Panc1 (cell line): ENCODE measurements at regions not wholly inside any gene's neighbourhood (a gene's known extent, or its start where the extent isn't known, plus 50 kb on each side); places are given as distances from the start of the nearest gene placed in this dataset.

ENCODE experiments used
- ATAC-seq: fragments of 200-7000 bp; cut with Tn5 transposase; 2 replicates; pipeline ENCODE4 v1.9.1; 2020; ENCODE audit warnings: mild to moderate bottlenecking, moderate library complexity
- BruUV-seq: library from RNA; stranded (reverse); fragments of 400-500 nt; replicated peaks from 2 replicates; lab custom pipeline; 2021; lab: Mats Ljungman, UMichigan
- CTCF ChIA-PET: fragments of 300-600 bp; sonication (Branson Sonifier 250); formaldehyde crosslinking; loops from one replicate; lab custom pipeline; 2022; ENCODE audit warnings: antibody characterized with exemption; lab: Charles Lee
- POLR2A ChIA-PET: fragments of 300-600 bp; sonication (Branson Sonifier 250); formaldehyde crosslinking; loops from one replicate; lab custom pipeline; 2022; ENCODE audit warnings: antibody characterized with exemption; lab: Charles Lee
- DNase-seq: peaks from one replicate; pipeline ENCODE4 v3.0.0-alpha.2; 2010; ENCODE audit warnings: low read depth, low spot score
- H3K27ac ChIP-seq: 2 replicates; pipeline ENCODE4 v1.5.1; 2011; ENCODE audit warnings: mild to moderate bottlenecking, low read length, inconsistent platforms
- H3K27me3 ChIP-seq: fragments of 200-500 bp; sonication (Bioruptor generic); 2 replicates; pipeline ENCODE4 v1.6.0; 2014; ENCODE audit warnings: low read length, inconsistent platforms; ENCODE audit not compliant: control insufficient read depth, insufficient read depth
- H3K36me3 ChIP-seq: fragments of 200-500 bp; sonication (Bioruptor generic); 2 replicates; pipeline ENCODE4 v1.5.1; 2014; ENCODE audit warnings: inconsistent platforms, mild to moderate bottlenecking, low read length, moderate library complexity; ENCODE audit not compliant: control insufficient read depth, insufficient read depth
- H3K4me1 ChIP-seq: 2 replicates; pipeline ENCODE4 v1.5.1; 2011; ENCODE audit warnings: inconsistent platforms, mild to moderate bottlenecking, low read length, moderate library complexity; ENCODE audit not compliant: control insufficient read depth, insufficient read depth
- H3K4me3 ChIP-seq, 2 experiments: 2 replicates each; pipeline ENCODE4 v1.5.1; 2011 to 2012; ENCODE audit warnings: low read depth in 2 of 2, low read length in 2 of 2, mild to moderate bottlenecking in 2 of 2, inconsistent platforms in 1 of 2, moderate library complexity in 1 of 2
- H3K9me3 ChIP-seq: fragments of 200-500 bp; sonication (Bioruptor generic); 2 replicates; pipeline ENCODE4 v1.5.1; 2014; ENCODE audit warnings: low read depth, mild to moderate bottlenecking, inconsistent platforms, low read length, moderate library complexity; ENCODE audit not compliant: control insufficient read depth, insufficient read depth
- POLR2AphosphoS5 ChIP-seq: IDR thresholded peaks from 2 replicates; pipeline ENCODE4 v1.6.1; 2012; ENCODE audit warnings: mild to moderate bottlenecking, low read depth, low read length, moderate library complexity
- SIN3A ChIP-seq: IDR thresholded peaks from 2 replicates; pipeline ENCODE4 v1.6.1; 2012; ENCODE audit warnings: low read depth, mild to moderate bottlenecking, low read length, moderate library complexity, borderline replicate concordance; ENCODE audit not compliant: insufficient read depth
- TCF7L2 ChIP-seq: IDR thresholded peaks from 2 replicates; pipeline ENCODE4 v1.6.1; 2011; ENCODE audit warnings: mild to moderate bottlenecking, low read depth, low read length, inconsistent platforms
- in situ Hi-C: cut with HindIII; loops from 2 replicates; pipeline ENCODE4 v1.10.0; 2016; ENCODE audit warnings: low sequenced_read_pairs, low pct_unique_long_range_greater_than_20kb
- intact Hi-C: fragments of 100-400 bp; cut with micrococcal nuclease; formaldehyde crosslinking; loops from one replicate; pipeline ENCODE4 v1.10.0; 2022; ENCODE audit not compliant: unreplicated experiment
- TF ChIP-seq, protein P1 (sequence below): fragments of 450-650 bp; IDR thresholded peaks from 2 replicates; pipeline ENCODE4 v1.5.1; 2017; ENCODE audit warnings: mild to moderate bottlenecking
- TF ChIP-seq, protein P2 (sequence below), 2 experiments: IDR thresholded peaks; 2 replicates each; pipeline ENCODE4 v1.6.1; 2011 to 2012; ENCODE audit warnings: low read depth in 2 of 2, control low read depth in 1 of 2, low read length in 1 of 2, mild to moderate bottlenecking in 1 of 2, moderate library complexity in 1 of 2; ENCODE audit not compliant: insufficient read depth in 1 of 2

DNA sequence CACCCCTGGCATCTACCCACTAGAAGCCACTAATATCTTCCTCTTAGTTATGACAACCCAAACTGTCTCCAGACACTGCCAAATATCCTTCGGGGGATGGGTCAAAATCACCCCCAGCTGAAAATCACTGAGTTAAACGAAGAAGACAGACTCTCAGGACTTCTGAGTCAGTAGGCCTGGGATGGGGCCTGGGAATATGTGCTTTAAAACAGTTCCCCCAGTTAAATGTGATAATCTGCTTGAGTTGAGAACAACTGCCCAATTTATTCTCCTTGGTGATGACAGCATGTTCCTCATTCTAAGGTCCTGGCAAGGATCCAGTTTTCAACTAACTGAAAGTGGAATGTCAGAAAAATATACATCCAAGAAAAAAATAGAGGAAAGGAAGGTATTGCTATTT is 52.4 kb downstream of the CBLL2 start:
- H3K36me3 ChIP-seq, result no peaks in the 10 kb centered on the region
- H3K4me1 ChIP-seq, result no peaks in the 10 kb centered on the region
- intact Hi-C loops (no loop called here), in situ Hi-C loops (no loop called here)
- TF ChIP-seq, protein P1, sequence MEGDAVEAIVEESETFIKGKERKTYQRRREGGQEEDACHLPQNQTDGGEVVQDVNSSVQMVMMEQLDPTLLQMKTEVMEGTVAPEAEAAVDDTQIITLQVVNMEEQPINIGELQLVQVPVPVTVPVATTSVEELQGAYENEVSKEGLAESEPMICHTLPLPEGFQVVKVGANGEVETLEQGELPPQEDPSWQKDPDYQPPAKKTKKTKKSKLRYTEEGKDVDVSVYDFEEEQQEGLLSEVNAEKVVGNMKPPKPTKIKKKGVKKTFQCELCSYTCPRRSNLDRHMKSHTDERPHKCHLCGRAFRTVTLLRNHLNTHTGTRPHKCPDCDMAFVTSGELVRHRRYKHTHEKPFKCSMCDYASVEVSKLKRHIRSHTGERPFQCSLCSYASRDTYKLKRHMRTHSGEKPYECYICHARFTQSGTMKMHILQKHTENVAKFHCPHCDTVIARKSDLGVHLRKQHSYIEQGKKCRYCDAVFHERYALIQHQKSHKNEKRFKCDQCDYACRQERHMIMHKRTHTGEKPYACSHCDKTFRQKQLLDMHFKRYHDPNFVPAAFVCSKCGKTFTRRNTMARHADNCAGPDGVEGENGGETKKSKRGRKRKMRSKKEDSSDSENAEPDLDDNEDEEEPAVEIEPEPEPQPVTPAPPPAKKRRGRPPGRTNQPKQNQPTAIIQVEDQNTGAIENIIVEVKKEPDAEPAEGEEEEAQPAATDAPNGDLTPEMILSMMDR, result no peak
- TF ChIP-seq TCF7L2, result no peak
- TF ChIP-seq, protein P2, sequence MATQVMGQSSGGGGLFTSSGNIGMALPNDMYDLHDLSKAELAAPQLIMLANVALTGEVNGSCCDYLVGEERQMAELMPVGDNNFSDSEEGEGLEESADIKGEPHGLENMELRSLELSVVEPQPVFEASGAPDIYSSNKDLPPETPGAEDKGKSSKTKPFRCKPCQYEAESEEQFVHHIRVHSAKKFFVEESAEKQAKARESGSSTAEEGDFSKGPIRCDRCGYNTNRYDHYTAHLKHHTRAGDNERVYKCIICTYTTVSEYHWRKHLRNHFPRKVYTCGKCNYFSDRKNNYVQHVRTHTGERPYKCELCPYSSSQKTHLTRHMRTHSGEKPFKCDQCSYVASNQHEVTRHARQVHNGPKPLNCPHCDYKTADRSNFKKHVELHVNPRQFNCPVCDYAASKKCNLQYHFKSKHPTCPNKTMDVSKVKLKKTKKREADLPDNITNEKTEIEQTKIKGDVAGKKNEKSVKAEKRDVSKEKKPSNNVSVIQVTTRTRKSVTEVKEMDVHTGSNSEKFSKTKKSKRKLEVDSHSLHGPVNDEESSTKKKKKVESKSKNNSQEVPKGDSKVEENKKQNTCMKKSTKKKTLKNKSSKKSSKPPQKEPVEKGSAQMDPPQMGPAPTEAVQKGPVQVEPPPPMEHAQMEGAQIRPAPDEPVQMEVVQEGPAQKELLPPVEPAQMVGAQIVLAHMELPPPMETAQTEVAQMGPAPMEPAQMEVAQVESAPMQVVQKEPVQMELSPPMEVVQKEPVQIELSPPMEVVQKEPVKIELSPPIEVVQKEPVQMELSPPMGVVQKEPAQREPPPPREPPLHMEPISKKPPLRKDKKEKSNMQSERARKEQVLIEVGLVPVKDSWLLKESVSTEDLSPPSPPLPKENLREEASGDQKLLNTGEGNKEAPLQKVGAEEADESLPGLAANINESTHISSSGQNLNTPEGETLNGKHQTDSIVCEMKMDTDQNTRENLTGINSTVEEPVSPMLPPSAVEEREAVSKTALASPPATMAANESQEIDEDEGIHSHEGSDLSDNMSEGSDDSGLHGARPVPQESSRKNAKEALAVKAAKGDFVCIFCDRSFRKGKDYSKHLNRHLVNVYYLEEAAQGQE (IDR thresholded peaks at IDR 0.05; ENCODE audit: insufficient read depth in 1 of 2, low read depth in 2 of 2, low read length in 1 of 2), result no peak
- TF ChIP-seq POLR2AphosphoS5, result no peak
- no peak for TF ChIP-seq SIN3A
- ATAC-seq (no peak), DNase-seq (no peak)
- no peaks in the 10 kb centered on the region for H3K9me3 ChIP-seq
- H3K27me3 ChIP-seq, result no peaks in the 10 kb centered on the region
- no peak overlapping the region for H3K4me3 ChIP-seq
- BruUV-seq, result no TSS peak
- H3K27ac ChIP-seq, result no peak overlapping the region
- CTCF ChIA-PET, result no interaction called here
- POLR2A ChIA-PET, result no interaction called here

DNA sequence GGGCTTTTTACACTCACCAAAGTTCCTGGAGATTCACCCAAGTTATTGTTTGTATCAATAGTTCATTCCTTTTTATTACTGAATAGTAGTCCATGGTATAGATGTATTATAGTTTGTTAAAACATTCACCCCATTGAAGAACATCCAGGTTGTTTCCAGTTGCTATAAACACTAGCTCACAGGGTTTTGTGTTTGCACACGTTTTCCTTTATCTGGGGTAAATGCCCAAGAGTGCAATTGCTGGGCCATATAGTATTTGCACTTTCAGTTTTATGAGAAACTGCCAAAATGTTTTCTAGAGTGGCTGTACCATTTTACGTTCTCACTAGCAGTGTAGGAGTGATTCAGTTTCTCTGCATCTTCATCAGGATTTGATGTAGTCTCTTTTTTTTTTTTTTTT is 57.1 kb downstream of the CBLL2 start:
- ChIA-PET POLR2A (no interaction called here), CTCF (no interaction called here)
- no peak overlapping the region for H3K27ac ChIP-seq
- no peaks in the 10 kb centered on the region for H3K9me3 ChIP-seq
- H3K4me1 ChIP-seq, result no peaks in the 10 kb centered on the region
- H3K4me3 ChIP-seq, result no peak overlapping the region
- no peak for TF ChIP-seq POLR2AphosphoS5
- TF ChIP-seq, protein P2 (IDR thresholded peaks at IDR 0.05; ENCODE audit: insufficient read depth in 1 of 2, low read depth in 2 of 2, low read length in 1 of 2), result no peak
- TF ChIP-seq SIN3A, result no peak
- TF ChIP-seq, protein P1, result no peak
- no peak for TF ChIP-seq TCF7L2
- DNase-seq (no peak), ATAC-seq (no peak)
- intact Hi-C loops (no loop called here), in situ Hi-C loops (no loop called here)
- no peaks in the 10 kb centered on the region for H3K27me3 ChIP-seq
- H3K36me3 ChIP-seq, result no peaks in the 10 kb centered on the region
- BruUV-seq, result no TSS peak
